ENCODE measurements at regions not wholly inside any gene's neighbourhood (a gene's known extent, or its start where the extent isn't known, plus 50 kb on each side); places are given as distances from the start of the nearest gene placed in this dataset.

DNA sequence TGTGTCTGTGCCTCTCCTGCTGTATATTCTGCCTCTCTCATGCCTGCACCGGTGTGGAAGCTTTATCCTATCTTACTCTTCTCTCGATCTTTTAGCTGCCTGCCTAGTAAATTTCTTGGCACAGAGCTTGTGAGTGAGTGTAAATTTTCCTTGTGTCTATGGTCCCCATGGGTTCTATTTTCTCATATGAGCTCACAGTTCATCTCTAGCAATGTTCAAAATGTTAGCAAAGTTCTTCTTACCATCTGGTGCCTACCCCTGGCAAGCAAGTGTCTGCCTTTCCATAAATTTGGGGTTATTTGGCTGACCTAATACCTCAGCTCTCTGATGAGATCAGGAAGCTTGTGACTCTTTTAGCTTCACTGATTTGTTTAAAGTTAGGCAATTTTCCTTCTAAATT, 572.1 kb upstream of the BRINP3 start:
- TF ChIP-seq, protein P1, sequence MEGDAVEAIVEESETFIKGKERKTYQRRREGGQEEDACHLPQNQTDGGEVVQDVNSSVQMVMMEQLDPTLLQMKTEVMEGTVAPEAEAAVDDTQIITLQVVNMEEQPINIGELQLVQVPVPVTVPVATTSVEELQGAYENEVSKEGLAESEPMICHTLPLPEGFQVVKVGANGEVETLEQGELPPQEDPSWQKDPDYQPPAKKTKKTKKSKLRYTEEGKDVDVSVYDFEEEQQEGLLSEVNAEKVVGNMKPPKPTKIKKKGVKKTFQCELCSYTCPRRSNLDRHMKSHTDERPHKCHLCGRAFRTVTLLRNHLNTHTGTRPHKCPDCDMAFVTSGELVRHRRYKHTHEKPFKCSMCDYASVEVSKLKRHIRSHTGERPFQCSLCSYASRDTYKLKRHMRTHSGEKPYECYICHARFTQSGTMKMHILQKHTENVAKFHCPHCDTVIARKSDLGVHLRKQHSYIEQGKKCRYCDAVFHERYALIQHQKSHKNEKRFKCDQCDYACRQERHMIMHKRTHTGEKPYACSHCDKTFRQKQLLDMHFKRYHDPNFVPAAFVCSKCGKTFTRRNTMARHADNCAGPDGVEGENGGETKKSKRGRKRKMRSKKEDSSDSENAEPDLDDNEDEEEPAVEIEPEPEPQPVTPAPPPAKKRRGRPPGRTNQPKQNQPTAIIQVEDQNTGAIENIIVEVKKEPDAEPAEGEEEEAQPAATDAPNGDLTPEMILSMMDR (conservative IDR thresholded peaks at IDR 0.05; ENCODE audit: low read length) = no peak
- TF ChIP-seq EZH2phosphoT487 (IDR thresholded peaks at IDR 0.05; ENCODE audit: borderline replicate concordance, low read depth, low read length) = no peak

Data from OCI-LY7 (cell line).